ENCODE measurements at regions not wholly inside any gene's neighbourhood (a gene's known extent, or its start where the extent isn't known, plus 50 kb on each side); places are given as distances from the start of the nearest gene placed in this dataset.

DNA sequence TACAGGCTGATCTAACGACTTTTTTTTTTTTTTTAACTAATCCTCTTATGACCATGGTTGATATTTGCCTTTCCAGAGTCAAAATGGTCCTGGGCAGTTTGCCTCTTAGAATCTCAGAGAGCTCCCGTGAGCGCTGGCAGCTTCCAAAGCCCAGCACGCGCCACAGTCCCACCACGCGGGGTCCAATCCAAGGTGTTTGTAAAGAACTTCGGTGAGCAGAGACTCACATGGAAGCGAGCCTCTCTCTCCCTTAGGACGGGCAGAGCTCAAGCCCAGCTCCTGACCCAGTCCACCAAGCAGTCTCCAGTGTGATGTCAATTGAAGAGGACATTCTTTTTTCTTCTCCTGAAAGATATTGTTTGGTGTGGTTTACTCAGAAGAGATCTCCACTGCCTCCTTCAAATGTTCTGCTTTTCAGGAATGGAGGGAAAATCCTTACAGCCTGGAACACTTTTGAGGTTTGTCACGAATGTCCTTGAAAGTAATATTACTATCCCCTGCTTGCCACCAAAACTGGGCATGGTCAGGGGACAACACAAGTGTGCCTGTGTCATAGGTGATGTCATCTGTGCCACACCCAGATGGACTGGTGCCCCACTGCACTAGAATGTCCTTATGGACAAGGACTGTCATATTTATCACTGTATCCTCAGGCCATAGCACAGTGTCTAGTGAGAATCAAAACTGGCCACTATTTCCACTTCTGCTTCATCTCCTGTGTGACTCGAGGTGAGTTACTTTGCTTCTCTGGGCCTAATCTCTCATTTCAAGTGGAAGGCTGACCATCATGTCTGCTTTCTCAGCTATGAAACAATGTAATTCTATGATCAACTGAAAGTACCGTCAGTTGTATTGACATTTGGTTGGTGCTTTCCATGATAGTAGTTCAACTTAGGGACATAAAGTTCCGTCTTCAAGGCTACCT, 97.4 kb upstream of the EDEM3 start:
- POLR2A ChIA-PET = interaction anchor here (0.6 kb wide), 1 partner anchor 99 kb away, joined by 4 read pairs; no protein-coding TSS in a partner anchor
- Histone ChIP-seq H3K4me3 (ENCODE audit: low read depth, low read length) (no peak overlapping the region), H3K9me3 (ENCODE audit: control insufficient read depth, insufficient read depth, low read depth, low read length) (no peaks in the 10 kb centered on the region), H3K36me3 (ENCODE audit: control insufficient read depth in 2 of 2, insufficient read depth in 1 of 2, low read length in 2 of 2) (no peaks in the 10 kb centered on the region), H3K27ac (ENCODE audit: extremely low read depth, low read depth, low read length) (no peak overlapping the region), H3K4me1 (ENCODE audit: control insufficient read depth, insufficient read depth, low read length) (no peaks in the 10 kb centered on the region)
- TF ChIP-seq ZNF768 (tag by site-specific recombination; IDR thresholded peaks at IDR 0.05) (peak; percentile 38; the same call in 1 of the 2 replicates), ZNF423 (tag by site-specific recombination; IDR thresholded peaks at IDR 0.05) (no peak), ZFP69B (tag by site-specific recombination; IDR thresholded peaks at IDR 0.05) (no peak), ZNF23 (tag by site-specific recombination; IDR thresholded peaks at IDR 0.05; ENCODE audit: borderline replicate concordance) (no peak), ZNF391 (tag by site-specific recombination; IDR thresholded peaks at IDR 0.05; ENCODE audit: borderline replicate concordance, low read depth) (no peak), ZNF146 (tag by site-specific recombination; IDR thresholded peaks at IDR 0.05) (no peak), ZNF132 (tag by site-specific recombination; IDR thresholded peaks at IDR 0.05; ENCODE audit: borderline replicate concordance) (no peak)
- TF ChIP-seq, protein P1, sequence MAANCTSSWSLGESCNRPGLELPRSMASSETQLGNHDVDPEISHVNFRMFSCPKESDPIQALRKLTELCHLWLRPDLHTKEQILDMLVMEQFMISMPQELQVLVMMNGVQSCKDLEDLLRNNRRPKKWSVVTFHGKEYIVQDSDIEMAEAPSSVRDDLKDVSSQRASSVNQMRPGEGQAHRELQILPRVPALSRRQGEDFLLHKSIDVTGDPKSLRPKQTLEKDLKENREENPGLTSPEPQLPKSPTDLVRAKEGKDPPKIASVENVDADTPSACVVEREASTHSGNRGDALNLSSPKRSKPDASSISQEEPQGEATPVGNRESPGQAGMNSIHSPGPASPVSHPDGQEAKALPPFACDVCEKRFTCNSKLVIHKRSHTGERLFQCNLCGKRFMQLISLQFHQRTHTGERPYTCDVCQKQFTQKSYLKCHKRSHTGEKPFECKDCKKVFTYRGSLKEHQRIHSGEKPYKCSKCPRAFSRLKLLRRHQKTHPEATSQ (tag by site-specific recombination; IDR thresholded peaks at IDR 0.05) = no peak
- CTCF ChIA-PET = no interaction called here

DNA sequence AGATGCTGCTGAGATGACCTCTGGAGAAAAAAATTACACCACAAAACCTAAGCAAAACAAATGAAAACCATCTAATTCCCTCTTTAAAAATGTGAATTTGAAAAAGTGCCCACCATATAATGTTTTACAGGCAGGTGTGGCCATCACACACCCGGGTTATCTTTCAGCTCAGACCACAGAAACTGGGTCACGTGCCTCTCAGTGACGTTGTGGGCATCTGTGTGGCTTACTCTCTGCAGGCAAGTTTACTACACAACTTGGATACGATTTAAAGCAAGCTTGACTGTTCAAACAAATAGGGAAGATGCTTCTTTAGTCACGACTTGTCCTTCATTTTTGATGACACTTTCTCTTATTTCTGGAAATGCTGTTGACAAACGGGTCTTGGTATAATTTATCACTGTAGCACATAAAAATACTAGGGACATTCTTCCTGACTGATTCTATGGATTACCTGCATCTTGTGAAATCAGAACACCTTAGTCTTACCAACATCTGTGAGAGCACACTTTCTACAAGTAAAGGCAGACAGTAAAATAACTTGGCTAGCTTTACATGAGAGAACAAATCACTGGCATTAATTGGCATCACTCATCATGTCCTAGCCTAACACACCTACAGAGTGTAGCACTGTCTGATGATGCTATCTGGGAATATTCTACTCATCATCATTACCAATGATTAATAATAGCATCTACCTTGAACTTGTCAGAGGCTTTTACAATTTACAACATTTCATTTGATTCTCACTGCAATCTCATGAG, 89.3 kb upstream of the EDEM3 start:
- TF ChIP-seq ZNF350 (tag by site-specific recombination; IDR thresholded peaks at IDR 0.05) (no peak), ZNF335 (tag by site-specific recombination; conservative IDR thresholded peaks at IDR 0.05) (0 out of 2 replicates have a peak, but pooled peaks have one; percentile 17), ZNF121 (tag by site-specific recombination; IDR thresholded peaks at IDR 0.05) (no peak), KLF1 (tag by site-specific recombination; IDR thresholded peaks at IDR 0.05) (peak; percentile 92), ZBTB20 (tag by site-specific recombination; IDR thresholded peaks at IDR 0.05) (no peak), ZFP37 (tag by site-specific recombination; IDR thresholded peaks at IDR 0.05) (no peak)
- Histone ChIP-seq H3K4me1 (ENCODE audit: control insufficient read depth, insufficient read depth, low read length) (no peaks in the 10 kb centered on the region), H3K36me3 (ENCODE audit: control insufficient read depth in 2 of 2, insufficient read depth in 1 of 2, low read length in 2 of 2) (no peaks in the 10 kb centered on the region), H3K9me3 (ENCODE audit: control insufficient read depth, insufficient read depth, low read depth, low read length) (no peaks in the 10 kb centered on the region), H3K27ac (ENCODE audit: extremely low read depth, low read depth, low read length) (no peak overlapping the region), H3K4me3 (ENCODE audit: low read depth, low read length) (no peak overlapping the region)
- ChIA-PET POLR2A (no interaction called here), CTCF (no interaction called here)

DNA sequence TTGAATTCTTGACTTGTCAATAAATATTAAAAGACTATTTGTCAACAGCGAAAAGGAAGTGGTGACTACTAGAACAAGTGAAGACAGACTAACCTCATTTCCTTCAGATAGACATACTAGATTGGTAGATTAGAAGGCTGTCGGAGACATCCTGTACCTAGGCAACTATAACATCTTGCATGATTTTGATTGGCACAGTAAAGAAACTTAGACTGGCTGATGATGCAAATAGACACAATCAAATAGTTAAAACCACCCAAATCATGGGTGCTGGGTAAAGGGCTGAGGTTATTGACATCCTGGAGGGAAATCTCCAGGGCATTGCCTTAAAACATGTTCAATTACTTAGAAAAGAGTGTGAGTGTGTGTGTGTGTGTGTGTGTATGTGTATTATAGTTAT, 85.9 kb upstream of the EDEM3 start:
- ChIA-PET CTCF (interaction anchor here (1.0 kb wide), 1 partner anchor 35 kb away, joined by 3 read pairs; no protein-coding TSS in a partner anchor), POLR2A (no interaction called here)
- H3K36me3 ChIP-seq (ENCODE audit: control insufficient read depth in 2 of 2, insufficient read depth in 1 of 2, low read length in 2 of 2) = no peaks in the 10 kb centered on the region
- no peaks in the 10 kb centered on the region for H3K9me3 ChIP-seq (ENCODE audit: control insufficient read depth, insufficient read depth, low read depth, low read length)
- H3K4me1 ChIP-seq (ENCODE audit: control insufficient read depth, insufficient read depth, low read length) = no peaks in the 10 kb centered on the region
- H3K4me3 ChIP-seq (ENCODE audit: low read depth, low read length) = no peak overlapping the region
- no peak overlapping the region for H3K27ac ChIP-seq (ENCODE audit: extremely low read depth, low read depth, low read length)
- TF ChIP-seq SP3 (tag by site-specific recombination; IDR thresholded peaks at IDR 0.05) = no peak
- TF ChIP-seq HOXA7 (CRISPR knock-in tag; IDR thresholded peaks at IDR 0.05; ENCODE audit: borderline replicate concordance) = no peak
- no peak for TF ChIP-seq ZSCAN30 (tag by site-specific recombination; IDR thresholded peaks at IDR 0.05)
- TF ChIP-seq ZNF544 (tag by site-specific recombination; IDR thresholded peaks at IDR 0.05) = no peak
- TF ChIP-seq ZNF654 (tag by site-specific recombination; IDR thresholded peaks at IDR 0.05; ENCODE audit: low read depth) = no peak
- TF ChIP-seq, protein P2, sequence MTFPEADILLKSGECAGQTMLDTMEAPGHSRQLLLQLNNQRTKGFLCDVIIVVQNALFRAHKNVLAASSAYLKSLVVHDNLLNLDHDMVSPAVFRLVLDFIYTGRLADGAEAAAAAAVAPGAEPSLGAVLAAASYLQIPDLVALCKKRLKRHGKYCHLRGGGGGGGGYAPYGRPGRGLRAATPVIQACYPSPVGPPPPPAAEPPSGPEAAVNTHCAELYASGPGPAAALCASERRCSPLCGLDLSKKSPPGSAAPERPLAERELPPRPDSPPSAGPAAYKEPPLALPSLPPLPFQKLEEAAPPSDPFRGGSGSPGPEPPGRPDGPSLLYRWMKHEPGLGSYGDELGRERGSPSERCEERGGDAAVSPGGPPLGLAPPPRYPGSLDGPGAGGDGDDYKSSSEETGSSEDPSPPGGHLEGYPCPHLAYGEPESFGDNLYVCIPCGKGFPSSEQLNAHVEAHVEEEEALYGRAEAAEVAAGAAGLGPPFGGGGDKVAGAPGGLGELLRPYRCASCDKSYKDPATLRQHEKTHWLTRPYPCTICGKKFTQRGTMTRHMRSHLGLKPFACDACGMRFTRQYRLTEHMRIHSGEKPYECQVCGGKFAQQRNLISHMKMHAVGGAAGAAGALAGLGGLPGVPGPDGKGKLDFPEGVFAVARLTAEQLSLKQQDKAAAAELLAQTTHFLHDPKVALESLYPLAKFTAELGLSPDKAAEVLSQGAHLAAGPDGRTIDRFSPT (tag by site-specific recombination; IDR thresholded peaks at IDR 0.05) = no peak
- TF ChIP-seq ZNF600 (tag by site-specific recombination; IDR thresholded peaks at IDR 0.05) = no peak
- TF ChIP-seq ZBTB21 (tag by site-specific recombination; IDR thresholded peaks at IDR 0.05) = no peak
- no peak for TF ChIP-seq ZNF473 (tag by site-specific recombination; IDR thresholded peaks at IDR 0.05)
- no peak for TF ChIP-seq ZNF677 (tag by site-specific recombination; IDR thresholded peaks at IDR 0.05)
- TF ChIP-seq ZNF175 (tag by site-specific recombination; IDR thresholded peaks at IDR 0.05) = no peak
- TF ChIP-seq, protein P3, sequence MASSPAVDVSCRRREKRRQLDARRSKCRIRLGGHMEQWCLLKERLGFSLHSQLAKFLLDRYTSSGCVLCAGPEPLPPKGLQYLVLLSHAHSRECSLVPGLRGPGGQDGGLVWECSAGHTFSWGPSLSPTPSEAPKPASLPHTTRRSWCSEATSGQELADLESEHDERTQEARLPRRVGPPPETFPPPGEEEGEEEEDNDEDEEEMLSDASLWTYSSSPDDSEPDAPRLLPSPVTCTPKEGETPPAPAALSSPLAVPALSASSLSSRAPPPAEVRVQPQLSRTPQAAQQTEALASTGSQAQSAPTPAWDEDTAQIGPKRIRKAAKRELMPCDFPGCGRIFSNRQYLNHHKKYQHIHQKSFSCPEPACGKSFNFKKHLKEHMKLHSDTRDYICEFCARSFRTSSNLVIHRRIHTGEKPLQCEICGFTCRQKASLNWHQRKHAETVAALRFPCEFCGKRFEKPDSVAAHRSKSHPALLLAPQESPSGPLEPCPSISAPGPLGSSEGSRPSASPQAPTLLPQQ (tag by site-specific recombination; IDR thresholded peaks at IDR 0.05) = no peak
- no peak for TF ChIP-seq ZNF302 (tag by site-specific recombination; IDR thresholded peaks at IDR 0.05; ENCODE audit: low read depth)
